Peyer's patch (tissue), 4 donors: ENCODE measurements at regions not wholly inside any gene's neighbourhood (a gene's known extent, or its start where the extent isn't known, plus 50 kb on each side); places are given as distances from the start of the nearest gene placed in this dataset.

Experiments used
- DNase-seq, 3 donors: peaks; one replicate each; pipeline ENCODE4 v3.0.0-alpha.2; 2017 to 2019
- H3K27ac ChIP-seq, 4 donors: fragments of 200-600 bp; sonication (generic); one replicate each; pipeline ENCODE4 v1.5.1; 2016 to 2019
- H3K27me3 ChIP-seq, 2 donors: fragments of 200-600 bp; sonication (generic); one replicate each; pipeline ENCODE4 v1.5.1; 2019
- H3K36me3 ChIP-seq, 3 donors: fragments of 200-600 bp; sonication (generic); one replicate each; pipeline ENCODE4 v1.5.1; 2016 to 2019
- H3K4me1 ChIP-seq, 4 donors: fragments of 200-600 bp; sonication (generic); one replicate each; pipeline ENCODE4 v1.5.1; 2016 to 2019
- H3K4me3 ChIP-seq, 4 donors: fragments of 200-600 bp; sonication (generic); 1 replicate in 3 of 4; 2 replicates in 1 of 4; pipeline ENCODE4 v1.5.1; 2016 to 2019; ENCODE audit warnings: mild to moderate bottlenecking in 1 of 4
- H3K9me3 ChIP-seq, 4 donors: fragments of 200-600 bp; sonication (generic); one replicate each; pipeline ENCODE4 v1.5.1; 2016 to 2019; ENCODE audit warnings: mild to moderate bottlenecking in 1 of 4
- CTCF ChIP-seq, 6 experiments: fragments of 450-650 bp in 4 of 6; fragments of 200-600 bp in 2 of 6; sonication (generic) in 1 of 6; IDR thresholded peaks; one replicate each; pipeline ENCODE4 v1.5.1; 2017 to 2019; ENCODE audit warnings: antibody characterized with exemption in 6 of 6, mild to moderate bottlenecking in 3 of 6, moderate library complexity in 1 of 6
- POLR2A ChIP-seq, 2 donors: fragments of 450-650 bp; IDR thresholded peaks; one replicate each; pipeline ENCODE4 v1.5.1; 2017; ENCODE audit warnings: antibody characterized with exemption in 2 of 2, mild to moderate bottlenecking in 2 of 2, moderate library complexity in 2 of 2

GRCh38 chr14:28953973-28954372 is 187.4 kb downstream of the FOXG1 start:
- H3K36me3 ChIP-seq: no peaks in the 10 kb centered on the region
- no peak overlapping the region for H3K27ac ChIP-seq
- no peaks in the 10 kb centered on the region for H3K4me1 ChIP-seq
- no peak for DNase-seq
- no peaks in the 10 kb centered on the region for H3K9me3 ChIP-seq
- TF ChIP-seq POLR2A (IDR thresholded peaks at IDR 0.05) (no peak), CTCF (IDR thresholded peaks at IDR 0.05) (no peak)
- H3K4me3 ChIP-seq: no peak overlapping the region
- no peaks in the 10 kb centered on the region for H3K27me3 ChIP-seq

- Histone ChIP-seq H3K4me1 (no peaks in the 10 kb centered on the region), H3K9me3 (no peaks in the 10 kb centered on the region), H3K27me3 (no peaks in the 10 kb centered on the region), H3K27ac (no peak overlapping the region), H3K36me3 (no peaks in the 10 kb centered on the region), H3K4me3 (no peak overlapping the region)
- TF ChIP-seq CTCF (IDR thresholded peaks at IDR 0.05): no peak
- DNase-seq: no peak
These were observed 200.0 kb downstream of the FOXG1 start for GRCh38 chr14:28966416-28967233.

GRCh38 chr14:28975084-28975483 is 208.5 kb downstream of the FOXG1 start:
- no peak overlapping the region for H3K4me3 ChIP-seq
- H3K36me3 ChIP-seq: no peaks in the 10 kb centered on the region
- H3K27ac ChIP-seq: no peak overlapping the region
- DNase-seq: no peak
- H3K9me3 ChIP-seq: no peaks in the 10 kb centered on the region
- no peaks in the 10 kb centered on the region for H3K27me3 ChIP-seq
- no peaks in the 10 kb centered on the region for H3K4me1 ChIP-seq
- no peak for TF ChIP-seq CTCF (IDR thresholded peaks at IDR 0.05)
- no peak for TF ChIP-seq POLR2A (IDR thresholded peaks at IDR 0.05)

GRCh38 chr14:28982228-28982627 is 215.6 kb downstream of the FOXG1 start:
- TF ChIP-seq CTCF (IDR thresholded peaks at IDR 0.05) (no peak), POLR2A (IDR thresholded peaks at IDR 0.05) (no peak)
- Histone ChIP-seq H3K9me3 (no peaks in the 10 kb centered on the region), H3K4me3 (no peak overlapping the region), H3K27me3 (no peaks in the 10 kb centered on the region), H3K36me3 (no peaks in the 10 kb centered on the region), H3K27ac (no peak overlapping the region), H3K4me1 (no peaks in the 10 kb centered on the region)
- DNase-seq: no peak

GRCh38 chr14:28983279-28983678 is 216.7 kb downstream of the FOXG1 start:
- H3K27ac ChIP-seq: no peak overlapping the region
- H3K9me3 ChIP-seq: no peaks in the 10 kb centered on the region
- no peaks in the 10 kb centered on the region for H3K27me3 ChIP-seq
- no peaks in the 10 kb centered on the region for H3K36me3 ChIP-seq
- TF ChIP-seq POLR2A (IDR thresholded peaks at IDR 0.05) (no peak), CTCF (IDR thresholded peaks at IDR 0.05) (no peak)
- H3K4me3 ChIP-seq: no peak overlapping the region
- H3K4me1 ChIP-seq: no peaks in the 10 kb centered on the region
- DNase-seq: no peak
